ENCODE measurements at regions not wholly inside any gene's neighbourhood (a gene's known extent, or its start where the extent isn't known, plus 50 kb on each side); places are given as distances from the start of the nearest gene placed in this dataset.
"Not testable (repeated sequence)": the region's sequence is repeated elsewhere in the genome, so short reads cannot be mapped to it uniquely, and the experiment has no call there.

DNA sequence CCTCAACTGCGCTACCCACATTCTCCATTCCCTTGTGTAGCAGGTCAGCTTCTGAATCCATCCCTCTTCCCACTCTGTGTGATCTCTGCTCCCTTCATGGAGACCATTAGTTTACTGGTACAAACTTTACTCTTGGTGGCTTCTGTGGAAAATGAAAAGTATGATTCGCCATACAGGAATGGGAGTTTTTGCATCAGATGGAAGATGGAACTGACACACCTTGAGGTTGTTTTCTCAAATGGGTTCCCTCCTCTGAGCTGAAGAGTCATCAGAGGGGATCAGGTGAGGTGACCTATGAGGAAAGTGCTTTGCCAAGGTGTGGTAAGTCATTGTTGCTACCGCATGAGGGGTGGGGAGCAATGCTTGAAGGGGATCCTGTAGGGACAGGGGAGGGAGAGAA is 266.8 kb downstream of the INHBA start:
- Mint-ChIP-seq H3K4me1 (ENCODE audit: insufficient read depth, unreplicated experiment) (peaks cover 17% of the 10 kb centered on the region), H3K27ac (ENCODE audit: low read depth, unreplicated experiment) (no peak overlapping the region), H3K4me3 (ENCODE audit: unreplicated experiment) (no peak overlapping the region), H3K36me3 (ENCODE audit: insufficient read depth, unreplicated experiment) (no peaks in the 10 kb centered on the region), H3K27me3 (ENCODE audit: insufficient read depth, unreplicated experiment) (no peaks in the 10 kb centered on the region), H3K9me3 (ENCODE audit: unreplicated experiment) (peaks cover 11% of the 10 kb centered on the region)
- POLR2A ChIA-PET: no interaction called here
- BruUV-seq (replicated peaks): no TSS peak
- CTCF ChIA-PET: no interaction called here
- intact Hi-C loops (cut with micrococcal nuclease): no loop called here
- no peak for DNase-seq (ENCODE audit: unreplicated experiment)
- TF ChIP-seq, protein P1, sequence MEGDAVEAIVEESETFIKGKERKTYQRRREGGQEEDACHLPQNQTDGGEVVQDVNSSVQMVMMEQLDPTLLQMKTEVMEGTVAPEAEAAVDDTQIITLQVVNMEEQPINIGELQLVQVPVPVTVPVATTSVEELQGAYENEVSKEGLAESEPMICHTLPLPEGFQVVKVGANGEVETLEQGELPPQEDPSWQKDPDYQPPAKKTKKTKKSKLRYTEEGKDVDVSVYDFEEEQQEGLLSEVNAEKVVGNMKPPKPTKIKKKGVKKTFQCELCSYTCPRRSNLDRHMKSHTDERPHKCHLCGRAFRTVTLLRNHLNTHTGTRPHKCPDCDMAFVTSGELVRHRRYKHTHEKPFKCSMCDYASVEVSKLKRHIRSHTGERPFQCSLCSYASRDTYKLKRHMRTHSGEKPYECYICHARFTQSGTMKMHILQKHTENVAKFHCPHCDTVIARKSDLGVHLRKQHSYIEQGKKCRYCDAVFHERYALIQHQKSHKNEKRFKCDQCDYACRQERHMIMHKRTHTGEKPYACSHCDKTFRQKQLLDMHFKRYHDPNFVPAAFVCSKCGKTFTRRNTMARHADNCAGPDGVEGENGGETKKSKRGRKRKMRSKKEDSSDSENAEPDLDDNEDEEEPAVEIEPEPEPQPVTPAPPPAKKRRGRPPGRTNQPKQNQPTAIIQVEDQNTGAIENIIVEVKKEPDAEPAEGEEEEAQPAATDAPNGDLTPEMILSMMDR (IDR thresholded peaks at IDR 0.05; ENCODE audit: unreplicated experiment): no peak

DNA sequence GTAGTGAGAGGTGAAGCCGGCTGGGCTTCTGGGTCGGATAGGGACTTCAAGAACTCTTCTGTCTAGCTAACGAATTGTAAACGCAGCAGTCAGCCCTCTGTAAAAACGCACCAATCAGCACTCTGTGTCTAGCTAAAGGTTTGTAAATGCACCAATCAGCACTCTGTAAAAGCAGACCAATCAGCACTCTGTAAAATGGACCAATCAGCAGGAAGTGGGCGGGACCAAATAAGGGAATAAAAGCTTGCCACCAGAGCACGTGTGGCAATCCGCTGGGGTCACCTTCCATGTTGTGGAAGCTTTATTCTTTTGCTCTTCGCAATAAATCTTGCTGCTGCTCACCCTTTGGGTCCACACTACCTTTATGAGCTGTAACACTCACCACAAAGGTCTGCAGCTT is 267.9 kb downstream of the INHBA start:
- H3K36me3 Mint-ChIP-seq (ENCODE audit: insufficient read depth, unreplicated experiment); BruUV-seq (replicated peaks); POLR2A ChIA-PET; intact Hi-C loops (cut with micrococcal nuclease); DNase-seq (ENCODE audit: unreplicated experiment); CTCF ChIA-PET; H3K4me3 Mint-ChIP-seq (ENCODE audit: unreplicated experiment); H3K27me3 Mint-ChIP-seq (ENCODE audit: insufficient read depth, unreplicated experiment); H3K27ac Mint-ChIP-seq (ENCODE audit: low read depth, unreplicated experiment): not testable (repeated sequence)
- Mint-ChIP-seq H3K9me3 (ENCODE audit: unreplicated experiment) (peaks cover 11% of the 10 kb centered on the region), H3K4me1 (ENCODE audit: insufficient read depth, unreplicated experiment) (peaks cover 17% of the 10 kb centered on the region)

GRCh38 chr7:41431671-41432070 is 271.2 kb downstream of the INHBA start:
- intact Hi-C loops (cut with micrococcal nuclease): no loop called here
- POLR2A ChIA-PET: interaction anchor here (0.5 to 0.6 kb wide), 2 partner anchors 40 to 110 kb away, joined by 3 read pairs; no protein-coding TSS in a partner anchor
- CTCF ChIA-PET: interaction anchor here (0.6 to 1.1 kb wide), 2 partner anchors 8 to 17 kb away, joined by 3 read pairs; no protein-coding TSS in a partner anchor
- Mint-ChIP-seq H3K9me3 (ENCODE audit: unreplicated experiment) (peaks cover 15% of the 10 kb centered on the region), H3K27me3 (ENCODE audit: insufficient read depth, unreplicated experiment) (no peaks in the 10 kb centered on the region), H3K4me1 (ENCODE audit: insufficient read depth, unreplicated experiment) (peaks cover 6% of the 10 kb centered on the region), H3K27ac (ENCODE audit: low read depth, unreplicated experiment) (no peak overlapping the region), H3K36me3 (ENCODE audit: insufficient read depth, unreplicated experiment) (no peaks in the 10 kb centered on the region), H3K4me3 (ENCODE audit: unreplicated experiment) (no peak overlapping the region)
- no TSS peak for BruUV-seq (replicated peaks)
- TF ChIP-seq, protein P1 (IDR thresholded peaks at IDR 0.05; ENCODE audit: unreplicated experiment): no peak
- DNase-seq (ENCODE audit: unreplicated experiment): no peak

GRCh38 chr7:41428381-41428780 is 274.5 kb downstream of the INHBA start:
- intact Hi-C loops (cut with micrococcal nuclease): no loop called here
- no peaks in the 10 kb centered on the region for H3K36me3 Mint-ChIP-seq (ENCODE audit: insufficient read depth, unreplicated experiment)
- peaks cover 12% of the 10 kb centered on the region for H3K9me3 Mint-ChIP-seq (ENCODE audit: unreplicated experiment)
- ChIA-PET POLR2A (no interaction called here), CTCF (interaction anchor here (0.6 kb wide), 1 partner anchor 139 kb away, joined by 3 read pairs; no protein-coding TSS in a partner anchor)
- no TSS peak for BruUV-seq (replicated peaks)
- no peak overlapping the region for H3K4me3 Mint-ChIP-seq (ENCODE audit: unreplicated experiment)
- peaks cover 17% of the 10 kb centered on the region for H3K4me1 Mint-ChIP-seq (ENCODE audit: insufficient read depth, unreplicated experiment)
- no peaks in the 10 kb centered on the region for H3K27me3 Mint-ChIP-seq (ENCODE audit: insufficient read depth, unreplicated experiment)
- no peak overlapping the region for H3K27ac Mint-ChIP-seq (ENCODE audit: low read depth, unreplicated experiment)
- no peak for DNase-seq (ENCODE audit: unreplicated experiment)
- TF ChIP-seq, protein P1 (IDR thresholded peaks at IDR 0.05; ENCODE audit: unreplicated experiment): no peak

GRCh38 chr7:41425926-41426325 is 277.0 kb downstream of the INHBA start:
- ChIA-PET CTCF (interaction anchor here (0.7 kb wide), 1 partner anchor 279 kb away, joined by 3 read pairs; no protein-coding TSS in a partner anchor), POLR2A (interaction anchor here (0.7 to 1.7 kb wide), 4 partner anchors 10 to 198 kb away, joined by 3 to 11 read pairs (median 4); no protein-coding TSS in a partner anchor)
- no peak overlapping the region for H3K27ac Mint-ChIP-seq (ENCODE audit: low read depth, unreplicated experiment)
- H3K4me1 Mint-ChIP-seq (ENCODE audit: insufficient read depth, unreplicated experiment): peaks cover 17% of the 10 kb centered on the region
- no TSS peak for BruUV-seq (replicated peaks)
- peaks cover 7% of the 10 kb centered on the region for H3K9me3 Mint-ChIP-seq (ENCODE audit: unreplicated experiment)
- no peak overlapping the region for H3K4me3 Mint-ChIP-seq (ENCODE audit: unreplicated experiment)
- intact Hi-C loops (cut with micrococcal nuclease): no loop called here
- H3K36me3 Mint-ChIP-seq (ENCODE audit: insufficient read depth, unreplicated experiment): no peaks in the 10 kb centered on the region
- DNase-seq (ENCODE audit: unreplicated experiment): peak; percentile 70
- no peaks in the 10 kb centered on the region for H3K27me3 Mint-ChIP-seq (ENCODE audit: insufficient read depth, unreplicated experiment)
- TF ChIP-seq, protein P1 (IDR thresholded peaks at IDR 0.05; ENCODE audit: unreplicated experiment): no peak

Data from MCF 10A (cell line).